Neural progenitor cell (in vitro differentiated cells): ENCODE measurements at regions not wholly inside any gene's neighbourhood (a gene's known extent, or its start where the extent isn't known, plus 50 kb on each side); places are given as distances from the start of the nearest gene placed in this dataset.
A peak's percentile ranks its signal among the peaks of the same experiment; 100 is the strongest.

Source experiments
- DNase-seq: peaks from one replicate; pipeline ENCODE4 v3.0.0-alpha.2; 2016; ENCODE audit warnings: low spot score
- H2AFZ ChIP-seq: fragments of 200-600 bp; sonication (generic); replicated peaks from 2 replicates; pipeline ENCODE4 v1.6.1; 2016; ENCODE audit warnings: antibody characterized with exemption
- H3F3A ChIP-seq: fragments of 200-600 bp; sonication (generic); 2 replicates; pipeline ENCODE4 v1.6.1; 2016; ENCODE audit warnings: antibody characterized with exemption, low read depth
- H3K27ac ChIP-seq: fragments of 200-600 bp; sonication (generic); 2 replicates; pipeline ENCODE4 v1.5.1; 2016; ENCODE audit warnings: mild to moderate bottlenecking
- H3K27me3 ChIP-seq: fragments of 200-600 bp; sonication (generic); 2 replicates; pipeline ENCODE4 v1.6.1; 2016; ENCODE audit warnings: mild to moderate bottlenecking, moderate library complexity
- H3K36me3 ChIP-seq: fragments of 200-600 bp; sonication (generic); 2 replicates; pipeline ENCODE4 v1.5.1; 2016
- H3K4me1 ChIP-seq: fragments of 200-600 bp; sonication (generic); 2 replicates; pipeline ENCODE4 v1.6.1; 2016; ENCODE audit warnings: mixed run types
- H3K4me2 ChIP-seq: fragments of 200-600 bp; sonication (generic); 2 replicates; pipeline ENCODE4 v1.6.1; 2016
- H3K4me3 ChIP-seq: fragments of 200-600 bp; sonication (generic); 2 replicates; pipeline ENCODE4 v1.5.1; 2016
- H3K79me2 ChIP-seq: fragments of 200-600 bp; sonication (generic); 2 replicates; pipeline ENCODE4 v1.6.1; 2016; ENCODE audit warnings: low read depth
- H3K9ac ChIP-seq: fragments of 200-600 bp; sonication (generic); 2 replicates; pipeline ENCODE4 v1.6.1; 2016
- H3K9me3 ChIP-seq: fragments of 200-600 bp; sonication (generic); 2 replicates; pipeline ENCODE4 v1.5.1; 2016; ENCODE audit warnings: low read depth
- H4K20me1 ChIP-seq: fragments of 200-600 bp; sonication (generic); 2 replicates; pipeline ENCODE4 v1.6.1; 2016; ENCODE audit warnings: low read depth
- H3K27ac Mint-ChIP-seq: 3 replicates; pipeline ENCODE4 v1.8.0; 2021; ENCODE audit warnings: mixed read lengths
- H3K27me3 Mint-ChIP-seq: 2 replicates; pipeline ENCODE4 v1.8.0; 2022; ENCODE audit warnings: low read depth, mild to moderate bottlenecking, inconsistent platforms, moderate library complexity, mixed read lengths; ENCODE audit not compliant: insufficient read depth
- H3K36me3 Mint-ChIP-seq: 3 replicates; pipeline ENCODE4 v1.8.0; 2021; ENCODE audit warnings: mixed read lengths
- H3K4me1 Mint-ChIP-seq: 3 replicates; pipeline ENCODE4 v1.8.0; 2021; ENCODE audit warnings: mixed read lengths
- H3K4me3 Mint-ChIP-seq: 3 replicates; pipeline ENCODE4 v1.8.0; 2021; ENCODE audit warnings: mild to moderate bottlenecking, moderate library complexity, mixed read lengths
- H3K9me3 Mint-ChIP-seq: 3 replicates; pipeline ENCODE4 v1.8.0; 2020; ENCODE audit warnings: mixed read lengths
- CTCF ChIP-seq: fragments of 200-600 bp; sonication (generic); IDR thresholded peaks from 2 replicates; pipeline ENCODE4 v1.5.1; 2017; ENCODE audit warnings: antibody characterized with exemption, mild to moderate bottlenecking
- EZH2 ChIP-seq: fragments of 200-600 bp; sonication (generic); IDR thresholded peaks from 2 replicates; pipeline ENCODE4 v1.6.1; 2017; ENCODE audit warnings: antibody characterized with exemption, mild to moderate bottlenecking, moderate library complexity
- EZH2phosphoT487 ChIP-seq: fragments of 200-600 bp; sonication (generic); IDR thresholded peaks from 2 replicates; pipeline ENCODE4 v1.6.1; 2017; ENCODE audit warnings: antibody characterized with exemption

DNA sequence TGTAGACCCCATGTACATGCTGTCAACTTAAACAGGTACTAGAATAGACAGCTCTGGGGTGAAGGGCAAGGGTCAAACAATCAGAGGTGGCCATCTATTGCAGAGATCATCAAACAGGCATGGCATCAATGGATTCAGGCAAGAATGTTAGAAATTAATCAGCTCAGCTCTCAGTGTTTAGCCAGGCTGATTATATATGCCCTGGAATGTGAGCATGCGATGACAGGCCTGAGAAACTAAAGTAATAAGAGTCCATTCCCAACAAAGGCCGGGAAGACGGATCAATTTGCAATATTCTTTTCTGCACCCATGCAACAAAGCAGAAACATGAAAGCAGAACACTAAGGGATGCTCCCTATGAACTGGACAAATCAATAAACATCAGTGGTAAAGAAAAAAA, 380.5 kb upstream of the SPRED2 start:
- Mint-ChIP-seq H3K27me3 (peaks cover 2% of the 10 kb centered on the region), H3K36me3 (no peaks in the 10 kb centered on the region), H3K27ac (no peak overlapping the region), H3K4me3 (no peak overlapping the region), H3K9me3 (no peaks in the 10 kb centered on the region), H3K4me1 (peaks cover 9% of the 10 kb centered on the region)
- Histone ChIP-seq H3K79me2 (no peaks in the 10 kb centered on the region), H3K36me3 (no peaks in the 10 kb centered on the region), H3F3A (no peaks in the 10 kb centered on the region), H3K4me1 (no peaks in the 10 kb centered on the region), H3K27ac (no peak overlapping the region), H3K4me3 (no peak overlapping the region), H3K9me3 (no peaks in the 10 kb centered on the region), H4K20me1 (no peaks in the 10 kb centered on the region), H3K9ac (no peak overlapping the region), H2AFZ (no peak overlapping the region), H3K4me2 (no peak overlapping the region), H3K27me3 (no peaks in the 10 kb centered on the region)
- TF ChIP-seq CTCF (no peak), EZH2 (no peak), EZH2phosphoT487 (no peak)
- DNase-seq, result no peak

DNA sequence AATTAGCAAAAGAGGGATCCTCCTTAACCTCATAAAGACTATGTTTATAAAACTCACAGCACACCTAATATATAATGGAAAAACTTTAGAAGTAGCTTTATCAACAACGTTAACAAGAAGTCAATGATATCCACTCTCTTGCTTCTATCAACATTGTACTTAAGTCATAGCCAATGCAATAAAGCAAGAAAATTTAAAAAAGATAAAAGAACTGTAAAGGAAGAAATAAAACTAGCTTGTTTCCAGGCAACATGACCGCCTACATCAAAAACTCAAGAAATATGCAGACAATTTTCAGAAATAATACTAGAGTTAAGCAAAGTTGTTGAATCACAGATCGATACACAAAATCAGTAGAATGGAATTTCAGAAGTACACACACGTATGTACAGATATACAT, 375.5 kb upstream of the SPRED2 start:
- Histone ChIP-seq H3K4me1 (no peaks in the 10 kb centered on the region), H3K79me2 (no peaks in the 10 kb centered on the region), H3K9me3 (no peaks in the 10 kb centered on the region), H3K4me2 (no peak overlapping the region), H3K27me3 (no peaks in the 10 kb centered on the region), H2AFZ (no peak overlapping the region), H3K27ac (no peak overlapping the region), H3F3A (no peaks in the 10 kb centered on the region), H3K9ac (no peak overlapping the region), H3K4me3 (no peak overlapping the region), H4K20me1 (no peaks in the 10 kb centered on the region), H3K36me3 (no peaks in the 10 kb centered on the region)
- Mint-ChIP-seq H3K27me3 (peaks cover 2% of the 10 kb centered on the region), H3K36me3 (no peaks in the 10 kb centered on the region), H3K4me3 (no peak overlapping the region), H3K9me3 (no peaks in the 10 kb centered on the region), H3K4me1 (peaks cover 4% of the 10 kb centered on the region), H3K27ac (no peak overlapping the region)
- no peak for TF ChIP-seq CTCF
- TF ChIP-seq EZH2phosphoT487, result no peak
- TF ChIP-seq EZH2, result no peak
- no peak for DNase-seq

GRCh38 chr2:65804777-65805176, 372.4 kb upstream of the SPRED2 start:
- no peak for TF ChIP-seq CTCF
- no peak for TF ChIP-seq EZH2
- TF ChIP-seq EZH2phosphoT487, result no peak
- no peaks in the 10 kb centered on the region for H3F3A ChIP-seq
- no peaks in the 10 kb centered on the region for H3K27me3 ChIP-seq
- no peak overlapping the region for H3K9ac ChIP-seq
- Mint-ChIP-seq H3K4me1 (peaks cover 6% of the 10 kb centered on the region), H3K27me3 (peaks cover 2% of the 10 kb centered on the region), H3K27ac (no peak overlapping the region), H3K36me3 (no peaks in the 10 kb centered on the region), H3K4me3 (peak overlapping the region; percentile 3), H3K9me3 (no peaks in the 10 kb centered on the region)
- no peaks in the 10 kb centered on the region for H3K9me3 ChIP-seq
- no peaks in the 10 kb centered on the region for H4K20me1 ChIP-seq
- no peak overlapping the region for H2AFZ ChIP-seq
- H3K4me3 ChIP-seq, result no peak overlapping the region
- no peak overlapping the region for H3K4me2 ChIP-seq
- DNase-seq, result no peak
- no peaks in the 10 kb centered on the region for H3K79me2 ChIP-seq
- H3K4me1 ChIP-seq, result no peaks in the 10 kb centered on the region
- H3K27ac ChIP-seq, result no peak overlapping the region
- H3K36me3 ChIP-seq, result no peaks in the 10 kb centered on the region
